NCI-H187 treated with DMSO at 0.1 percent for 48 hours (cell line): ENCODE measurements at regions not wholly inside any gene's neighbourhood (a gene's known extent, or its start where the extent isn't known, plus 50 kb on each side); places are given as distances from the start of the nearest gene placed in this dataset.

ENCODE experiments used
- DNase-seq: peaks from one replicate; lab custom pipeline; 2025; lab: John Stamatoyannopoulos, UW

GRCh38 chr10:3987143-3987974 lies 202.3 kb upstream of the KLF6 start:
- DNase-seq = no peak

- no peak for DNase-seq
Measured at GRCh38 chr10:3986493-3987142, 201.6 kb upstream of the KLF6 start.

- DNase-seq = no peak
Measured at GRCh38 chr10:3982746-3983442, 197.9 kb upstream of the KLF6 start.

GRCh38 chr10:3981300-3981699 lies 196.3 kb upstream of the KLF6 start:
- DNase-seq = no peak

GRCh38 chr10:3980660-3981059 lies 195.7 kb upstream of the KLF6 start:
- DNase-seq = no peak

- DNase-seq = no peak
Measured at GRCh38 chr10:3980144-3980543, 195.1 kb upstream of the KLF6 start.

GRCh38 chr10:3978761-3979160 lies 193.8 kb upstream of the KLF6 start:
- DNase-seq = no peak

- DNase-seq = no peak
Measured at GRCh38 chr10:3978174-3978573, 193.2 kb upstream of the KLF6 start.

- DNase-seq = no peak
Measured at GRCh38 chr10:3977761-3978160, 192.8 kb upstream of the KLF6 start.

- no peak for DNase-seq
Measured at GRCh38 chr10:3976718-3977117, 191.7 kb upstream of the KLF6 start.

- DNase-seq = no peak
Measured at GRCh38 chr10:3976171-3976570, 191.2 kb upstream of the KLF6 start.

GRCh38 chr10:3975016-3975415 lies 190.0 kb upstream of the KLF6 start:
- DNase-seq = no peak

- no peak for DNase-seq
Measured at GRCh38 chr10:3972460-3973301, 187.7 kb upstream of the KLF6 start.

- DNase-seq = no peak
Measured at GRCh38 chr10:3971713-3972112, 186.7 kb upstream of the KLF6 start.

GRCh38 chr10:3969876-3970666 lies 185.1 kb upstream of the KLF6 start:
- no peak for DNase-seq

GRCh38 chr10:3968727-3969126 lies 183.7 kb upstream of the KLF6 start:
- DNase-seq = no peak

GRCh38 chr10:3964516-3964915 lies 179.5 kb upstream of the KLF6 start:
- no peak for DNase-seq

- no peak for DNase-seq
Measured at GRCh38 chr10:3963191-3963673, 178.2 kb upstream of the KLF6 start.

GRCh38 chr10:3961082-3961481 lies 176.1 kb upstream of the KLF6 start:
- DNase-seq = no peak

- DNase-seq = no peak
Measured at GRCh38 chr10:3960496-3960895, 175.5 kb upstream of the KLF6 start.
